Thoracic aorta (tissue), 2 donors: ENCODE measurements at regions not wholly inside any gene's neighbourhood (a gene's known extent, or its start where the extent isn't known, plus 50 kb on each side); places are given as distances from the start of the nearest gene placed in this dataset.

ENCODE experiments used
- ATAC-seq: fragments of 150-250 bp; one replicate; pipeline ENCODE4 v1.8.0; 2017; ENCODE audit warnings: low read depth; ENCODE audit not compliant: insufficient number of reproducible peaks, low FRiP score
- DNase-seq: peaks from one replicate; pipeline ENCODE4 v3.0.0-alpha.2; 2020; ENCODE audit warnings: low spot score
- H3K27ac ChIP-seq, 2 donors: fragments of 200-600 bp; sonication (generic); 1 replicate in 1 of 2; 2 replicates in 1 of 2; pipeline ENCODE4 v1.5.1; 2016; ENCODE audit warnings: mild to moderate bottlenecking in 2 of 2, moderate library complexity in 2 of 2
- H3K27me3 ChIP-seq: fragments of 200-600 bp; sonication (generic); replicated peaks from 2 replicates; pipeline ENCODE4 v1.6.0; 2016; ENCODE audit warnings: mild to moderate bottlenecking; ENCODE audit not compliant: insufficient read depth
- H3K36me3 ChIP-seq: fragments of 200-600 bp; sonication (generic); one replicate; pipeline ENCODE4 v1.5.1; 2016
- H3K4me1 ChIP-seq, 2 donors: fragments of 200-600 bp; sonication (generic); 1 replicate in 1 of 2; 2 replicates in 1 of 2; pipeline versions ENCODE4 v1.5.1 to v1.6.0; 2016; ENCODE audit warnings: low read depth in 2 of 2, mild to moderate bottlenecking in 1 of 2; ENCODE audit not compliant: control insufficient read depth in 1 of 2
- H3K4me3 ChIP-seq: fragments of 200-600 bp; sonication (generic); 2 replicates; pipeline ENCODE4 v1.5.1; 2016; ENCODE audit warnings: mild to moderate bottlenecking
- H3K9me3 ChIP-seq: fragments of 200-600 bp; sonication (generic); 2 replicates; pipeline ENCODE4 v1.5.1; 2016
- TF ChIP-seq, protein P1 (sequence below): fragments of 200-600 bp; sonication (generic); IDR thresholded peaks from one replicate; pipeline ENCODE4 v1.5.1; 2019; ENCODE audit warnings: antibody characterized with exemption

DNA sequence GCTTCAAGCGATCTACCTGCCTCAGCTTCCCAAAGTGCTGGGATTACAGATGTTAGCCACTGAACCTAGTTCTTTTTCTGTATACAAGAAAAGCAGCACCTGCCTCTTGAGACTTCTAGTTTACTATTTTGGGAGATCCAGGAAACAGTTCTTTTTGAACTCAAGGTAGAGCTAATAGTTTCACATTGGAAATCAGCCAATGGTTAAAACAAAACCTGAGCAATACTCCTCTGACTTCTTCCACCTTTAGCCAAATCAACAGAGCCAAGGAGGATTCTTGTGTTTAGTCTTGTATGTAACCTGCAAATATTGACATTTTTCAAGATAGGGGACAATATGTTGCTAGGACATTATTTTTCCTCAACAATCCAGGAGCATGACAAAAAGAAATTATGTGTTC, 349.4 kb downstream of the SH3GL2 start:
- ATAC-seq (no peak), DNase-seq (no peak)
- no peaks in the 10 kb centered on the region for H3K36me3 ChIP-seq
- no peaks in the 10 kb centered on the region for H3K27me3 ChIP-seq
- no peaks in the 10 kb centered on the region for H3K9me3 ChIP-seq
- H3K4me3 ChIP-seq: no peak overlapping the region
- H3K27ac ChIP-seq: no peak overlapping the region
- TF ChIP-seq, protein P1, sequence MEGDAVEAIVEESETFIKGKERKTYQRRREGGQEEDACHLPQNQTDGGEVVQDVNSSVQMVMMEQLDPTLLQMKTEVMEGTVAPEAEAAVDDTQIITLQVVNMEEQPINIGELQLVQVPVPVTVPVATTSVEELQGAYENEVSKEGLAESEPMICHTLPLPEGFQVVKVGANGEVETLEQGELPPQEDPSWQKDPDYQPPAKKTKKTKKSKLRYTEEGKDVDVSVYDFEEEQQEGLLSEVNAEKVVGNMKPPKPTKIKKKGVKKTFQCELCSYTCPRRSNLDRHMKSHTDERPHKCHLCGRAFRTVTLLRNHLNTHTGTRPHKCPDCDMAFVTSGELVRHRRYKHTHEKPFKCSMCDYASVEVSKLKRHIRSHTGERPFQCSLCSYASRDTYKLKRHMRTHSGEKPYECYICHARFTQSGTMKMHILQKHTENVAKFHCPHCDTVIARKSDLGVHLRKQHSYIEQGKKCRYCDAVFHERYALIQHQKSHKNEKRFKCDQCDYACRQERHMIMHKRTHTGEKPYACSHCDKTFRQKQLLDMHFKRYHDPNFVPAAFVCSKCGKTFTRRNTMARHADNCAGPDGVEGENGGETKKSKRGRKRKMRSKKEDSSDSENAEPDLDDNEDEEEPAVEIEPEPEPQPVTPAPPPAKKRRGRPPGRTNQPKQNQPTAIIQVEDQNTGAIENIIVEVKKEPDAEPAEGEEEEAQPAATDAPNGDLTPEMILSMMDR: no peak
- H3K4me1 ChIP-seq: no peaks in the 10 kb centered on the region

DNA sequence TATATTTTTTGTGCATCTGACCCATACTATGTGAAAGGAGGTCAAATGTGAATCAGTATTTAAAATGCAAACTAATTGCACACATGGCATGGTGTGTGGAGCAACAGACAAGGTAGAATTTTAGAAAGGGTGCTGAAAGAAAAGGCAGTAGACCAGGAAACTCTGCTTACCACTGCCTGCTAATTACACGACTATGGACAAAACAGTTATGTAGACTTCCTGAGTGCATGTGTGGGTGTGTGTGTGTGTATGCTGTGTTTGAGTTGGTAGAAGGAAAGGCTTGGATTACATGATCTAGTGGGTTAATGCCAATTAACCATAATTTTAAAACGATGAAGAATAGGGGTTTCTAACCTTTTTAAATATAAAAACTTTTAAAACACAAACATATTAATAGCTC, 349.9 kb downstream of the SH3GL2 start:
- no peak for DNase-seq
- no peaks in the 10 kb centered on the region for H3K36me3 ChIP-seq
- ATAC-seq: no peak

DNA sequence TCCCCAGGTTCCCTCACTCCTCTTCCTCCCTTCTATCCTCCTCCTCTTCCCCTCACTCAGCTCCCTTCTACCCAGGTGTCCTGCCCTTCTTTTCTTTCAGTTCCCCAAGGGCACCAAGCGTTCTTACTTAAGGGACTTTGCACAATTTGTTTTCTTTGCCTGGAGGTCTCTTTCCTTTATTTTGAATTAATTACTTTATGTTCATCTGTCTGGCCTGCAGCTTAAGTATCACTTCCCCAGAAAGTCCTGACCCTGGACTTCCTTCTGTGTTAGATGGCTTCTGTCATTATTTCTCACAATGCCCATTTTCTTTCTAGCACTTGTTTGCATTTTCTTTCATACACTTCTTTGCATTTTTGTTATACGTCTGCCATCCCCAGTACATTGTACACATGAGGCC, 350.6 kb downstream of the SH3GL2 start:
- H3K27ac ChIP-seq: no peak overlapping the region
- H3K36me3 ChIP-seq: no peaks in the 10 kb centered on the region
- H3K4me3 ChIP-seq: no peak overlapping the region
- ATAC-seq (no peak), DNase-seq (no peak)
- no peaks in the 10 kb centered on the region for H3K27me3 ChIP-seq
- H3K4me1 ChIP-seq: no peaks in the 10 kb centered on the region
- TF ChIP-seq, protein P1: no peak
- H3K9me3 ChIP-seq: no peaks in the 10 kb centered on the region

More for the DNA sequence above, 349.9 kb downstream of the SH3GL2 start:
- no peaks in the 10 kb centered on the region for H3K27me3 ChIP-seq
- no peak overlapping the region for H3K27ac ChIP-seq
- H3K4me3 ChIP-seq: no peak overlapping the region
- no peaks in the 10 kb centered on the region for H3K9me3 ChIP-seq
- TF ChIP-seq, protein P1: no peak
- no peaks in the 10 kb centered on the region for H3K4me1 ChIP-seq

DNA sequence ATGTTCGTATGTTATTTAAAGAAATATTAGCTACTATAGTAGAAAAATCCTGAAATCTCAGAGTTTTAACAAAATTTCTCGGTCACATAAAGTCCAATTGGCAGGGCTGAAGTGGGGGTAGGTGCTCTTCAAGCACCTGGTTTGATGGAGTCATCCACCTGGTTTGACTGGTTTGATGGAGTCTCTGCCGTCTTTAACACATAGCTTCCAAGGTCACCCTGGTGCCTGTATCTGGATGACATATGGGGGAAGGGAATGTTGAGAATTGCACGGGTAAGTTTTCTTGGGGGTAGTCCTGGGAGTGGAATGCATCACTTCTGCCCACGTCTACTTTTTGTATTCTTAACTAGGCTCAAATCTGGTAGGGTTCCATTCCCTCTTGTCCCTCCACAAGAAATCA, 351.2 kb downstream of the SH3GL2 start:
- TF ChIP-seq, protein P1: no peak
- ATAC-seq: no peak

DNA sequence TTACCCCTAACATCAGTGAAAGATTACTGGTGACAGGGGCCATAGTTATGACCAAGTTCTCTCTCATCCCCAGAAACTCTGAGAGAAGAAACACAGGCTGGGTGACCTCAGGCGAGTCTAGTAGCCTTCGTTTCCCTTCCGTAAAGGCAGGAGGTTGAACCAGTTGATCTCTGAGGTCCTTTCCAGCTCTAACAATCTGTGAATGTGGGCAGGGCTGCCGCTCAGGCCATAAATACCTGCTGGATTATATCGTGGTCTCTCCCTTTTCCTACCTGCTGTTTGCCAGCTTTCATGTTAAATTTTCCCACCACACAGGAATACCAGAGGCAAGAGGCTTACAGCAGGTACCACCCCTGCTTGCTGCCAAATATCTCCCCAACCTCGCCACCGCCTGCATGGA, 357.5 kb downstream of the SH3GL2 start:
- DNase-seq: no peak
- no peaks in the 10 kb centered on the region for H3K27me3 ChIP-seq
- ATAC-seq: no peak
- no peaks in the 10 kb centered on the region for H3K9me3 ChIP-seq
- no peak overlapping the region for H3K4me3 ChIP-seq
- TF ChIP-seq, protein P1: no peak
- no peaks in the 10 kb centered on the region for H3K4me1 ChIP-seq
- no peaks in the 10 kb centered on the region for H3K36me3 ChIP-seq
- no peak overlapping the region for H3K27ac ChIP-seq

More for the DNA sequence above, 351.2 kb downstream of the SH3GL2 start:
- H3K27ac ChIP-seq: no peak overlapping the region
- H3K4me3 ChIP-seq: no peak overlapping the region
- no peaks in the 10 kb centered on the region for H3K36me3 ChIP-seq
- no peak for DNase-seq
- H3K9me3 ChIP-seq: no peaks in the 10 kb centered on the region
- H3K27me3 ChIP-seq: no peaks in the 10 kb centered on the region
- no peaks in the 10 kb centered on the region for H3K4me1 ChIP-seq
